ENCODE measurements at regions not wholly inside any gene's neighbourhood (a gene's known extent, or its start where the extent isn't known, plus 50 kb on each side); places are given as distances from the start of the nearest gene placed in this dataset.

DNA sequence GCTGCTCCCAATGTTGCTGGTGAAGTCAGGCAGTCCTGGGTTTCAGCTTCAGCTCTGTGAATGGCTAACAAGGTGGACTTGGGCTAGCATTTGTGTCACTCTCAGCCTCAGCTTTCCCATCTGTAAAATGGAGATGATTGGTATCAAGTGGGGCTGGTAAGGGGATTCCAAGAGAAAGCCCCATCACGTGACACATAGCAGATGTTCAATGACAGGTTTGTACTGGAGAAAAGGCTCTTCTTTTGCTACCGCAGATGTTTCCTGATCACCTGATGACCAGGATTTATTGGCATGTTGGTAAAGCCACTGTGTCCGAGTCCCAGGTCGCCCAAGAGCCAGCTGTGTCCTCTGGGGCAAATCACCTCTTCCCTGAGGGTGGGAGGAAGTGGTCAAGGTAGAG, 335.0 kb downstream of the MATN1 start:
- H3K9me3 ChIP-seq (ENCODE audit: severe bottlenecking), result no peaks in the 10 kb centered on the region
- no peaks in the 10 kb centered on the region for H3K27me3 ChIP-seq (ENCODE audit: insufficient read depth, low read depth, severe bottlenecking)
- DNase-seq, result no peak
- H3K36me3 ChIP-seq, result no peaks in the 10 kb centered on the region
- no peak overlapping the region for H3K4me3 ChIP-seq (ENCODE audit: low read depth, low read length)
- no peak overlapping the region for H3K27ac ChIP-seq
- TF ChIP-seq, protein P1, sequence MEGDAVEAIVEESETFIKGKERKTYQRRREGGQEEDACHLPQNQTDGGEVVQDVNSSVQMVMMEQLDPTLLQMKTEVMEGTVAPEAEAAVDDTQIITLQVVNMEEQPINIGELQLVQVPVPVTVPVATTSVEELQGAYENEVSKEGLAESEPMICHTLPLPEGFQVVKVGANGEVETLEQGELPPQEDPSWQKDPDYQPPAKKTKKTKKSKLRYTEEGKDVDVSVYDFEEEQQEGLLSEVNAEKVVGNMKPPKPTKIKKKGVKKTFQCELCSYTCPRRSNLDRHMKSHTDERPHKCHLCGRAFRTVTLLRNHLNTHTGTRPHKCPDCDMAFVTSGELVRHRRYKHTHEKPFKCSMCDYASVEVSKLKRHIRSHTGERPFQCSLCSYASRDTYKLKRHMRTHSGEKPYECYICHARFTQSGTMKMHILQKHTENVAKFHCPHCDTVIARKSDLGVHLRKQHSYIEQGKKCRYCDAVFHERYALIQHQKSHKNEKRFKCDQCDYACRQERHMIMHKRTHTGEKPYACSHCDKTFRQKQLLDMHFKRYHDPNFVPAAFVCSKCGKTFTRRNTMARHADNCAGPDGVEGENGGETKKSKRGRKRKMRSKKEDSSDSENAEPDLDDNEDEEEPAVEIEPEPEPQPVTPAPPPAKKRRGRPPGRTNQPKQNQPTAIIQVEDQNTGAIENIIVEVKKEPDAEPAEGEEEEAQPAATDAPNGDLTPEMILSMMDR (IDR thresholded peaks at IDR 0.05; ENCODE audit: low read depth, low read length), result no peak

DNA sequence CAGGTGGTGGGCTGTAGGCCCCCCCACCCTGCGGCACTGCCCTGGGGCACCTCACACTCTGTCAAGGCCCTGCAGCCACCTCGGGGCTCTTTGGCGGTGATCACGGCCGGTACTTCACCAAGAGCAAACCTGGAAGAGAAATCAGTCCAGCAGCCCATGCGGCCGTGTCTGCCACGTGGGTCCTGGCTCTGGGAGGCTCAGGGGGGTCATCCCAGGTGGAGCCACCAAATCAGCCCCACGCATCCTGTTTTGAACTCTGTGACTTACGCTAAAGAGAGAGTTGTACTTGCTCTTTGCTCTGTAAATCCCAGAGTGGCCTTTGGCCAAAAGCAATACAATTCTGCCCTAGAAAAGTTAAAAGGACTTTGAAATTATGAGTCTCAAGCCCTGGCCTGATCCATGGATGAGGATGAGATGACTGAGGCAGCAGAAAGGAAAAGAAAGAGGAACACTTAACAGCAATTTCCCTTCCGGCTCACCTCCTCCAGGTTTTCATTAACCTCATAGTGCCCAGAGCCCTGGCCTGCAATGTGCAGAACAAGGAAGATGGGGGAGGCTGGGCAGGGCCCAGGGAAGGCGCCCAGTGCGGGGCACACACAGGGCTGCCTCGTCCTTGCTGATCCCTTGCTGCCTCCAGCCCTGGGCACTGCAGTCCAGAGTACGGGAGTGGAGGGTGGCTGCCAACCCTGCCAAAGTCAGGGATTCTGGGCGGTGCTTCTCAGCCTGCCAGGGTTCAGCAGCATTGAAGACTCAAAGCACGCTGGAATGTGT, 337.0 kb downstream of the MATN1 start:
- no peaks in the 10 kb centered on the region for H3K36me3 ChIP-seq
- H3K4me3 ChIP-seq (ENCODE audit: low read depth, low read length), result no peak overlapping the region
- no peak overlapping the region for H3K27ac ChIP-seq
- no peaks in the 10 kb centered on the region for H3K27me3 ChIP-seq (ENCODE audit: insufficient read depth, low read depth, severe bottlenecking)
- TF ChIP-seq, protein P1 (IDR thresholded peaks at IDR 0.05; ENCODE audit: low read depth, low read length), result no peak
- no peak for DNase-seq
- H3K9me3 ChIP-seq (ENCODE audit: severe bottlenecking), result no peaks in the 10 kb centered on the region

DNA sequence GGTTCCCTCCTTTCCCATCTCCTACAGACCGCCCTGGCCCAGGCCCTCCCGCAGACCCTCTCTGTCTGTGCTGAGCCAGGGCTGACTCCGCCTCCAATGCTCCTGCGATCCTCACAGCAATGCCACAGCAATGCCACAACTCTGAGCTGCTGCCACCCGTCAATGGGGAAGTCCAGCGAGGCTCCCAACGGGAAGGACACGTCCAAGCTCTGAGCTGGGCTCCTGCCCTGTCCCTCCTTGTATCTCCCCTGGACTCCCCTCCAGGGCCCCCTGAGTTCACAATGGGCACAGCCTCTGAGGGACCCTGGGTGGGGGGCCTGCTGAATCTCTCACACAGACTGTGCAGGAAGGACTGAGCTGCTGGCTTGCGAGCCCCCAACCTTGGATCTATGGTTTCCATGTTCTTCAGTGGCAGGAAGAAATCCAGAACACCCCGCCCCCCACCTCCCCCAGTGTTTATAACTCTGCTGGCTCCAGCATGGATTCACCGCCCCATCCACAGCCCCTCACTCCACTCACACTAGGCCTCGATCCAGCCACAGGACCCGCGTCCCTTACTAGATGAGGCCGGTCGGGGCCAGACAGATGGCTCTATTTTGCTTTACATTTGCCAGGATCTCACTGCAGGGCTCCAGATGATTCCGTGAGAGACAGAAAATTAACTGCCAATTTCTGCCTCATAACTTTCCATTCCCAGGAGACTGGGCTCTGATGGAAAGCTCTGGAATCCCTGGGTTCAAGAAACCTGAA, 338.0 kb downstream of the MATN1 start:
- Histone ChIP-seq H3K27ac (no peak overlapping the region), H3K36me3 (no peaks in the 10 kb centered on the region), H3K4me3 (ENCODE audit: low read depth, low read length) (no peak overlapping the region), H3K9me3 (ENCODE audit: severe bottlenecking) (no peaks in the 10 kb centered on the region), H3K27me3 (ENCODE audit: insufficient read depth, low read depth, severe bottlenecking) (no peaks in the 10 kb centered on the region)
- TF ChIP-seq, protein P1 (IDR thresholded peaks at IDR 0.05; ENCODE audit: low read depth, low read length), result no peak
- no peak for DNase-seq

DNA sequence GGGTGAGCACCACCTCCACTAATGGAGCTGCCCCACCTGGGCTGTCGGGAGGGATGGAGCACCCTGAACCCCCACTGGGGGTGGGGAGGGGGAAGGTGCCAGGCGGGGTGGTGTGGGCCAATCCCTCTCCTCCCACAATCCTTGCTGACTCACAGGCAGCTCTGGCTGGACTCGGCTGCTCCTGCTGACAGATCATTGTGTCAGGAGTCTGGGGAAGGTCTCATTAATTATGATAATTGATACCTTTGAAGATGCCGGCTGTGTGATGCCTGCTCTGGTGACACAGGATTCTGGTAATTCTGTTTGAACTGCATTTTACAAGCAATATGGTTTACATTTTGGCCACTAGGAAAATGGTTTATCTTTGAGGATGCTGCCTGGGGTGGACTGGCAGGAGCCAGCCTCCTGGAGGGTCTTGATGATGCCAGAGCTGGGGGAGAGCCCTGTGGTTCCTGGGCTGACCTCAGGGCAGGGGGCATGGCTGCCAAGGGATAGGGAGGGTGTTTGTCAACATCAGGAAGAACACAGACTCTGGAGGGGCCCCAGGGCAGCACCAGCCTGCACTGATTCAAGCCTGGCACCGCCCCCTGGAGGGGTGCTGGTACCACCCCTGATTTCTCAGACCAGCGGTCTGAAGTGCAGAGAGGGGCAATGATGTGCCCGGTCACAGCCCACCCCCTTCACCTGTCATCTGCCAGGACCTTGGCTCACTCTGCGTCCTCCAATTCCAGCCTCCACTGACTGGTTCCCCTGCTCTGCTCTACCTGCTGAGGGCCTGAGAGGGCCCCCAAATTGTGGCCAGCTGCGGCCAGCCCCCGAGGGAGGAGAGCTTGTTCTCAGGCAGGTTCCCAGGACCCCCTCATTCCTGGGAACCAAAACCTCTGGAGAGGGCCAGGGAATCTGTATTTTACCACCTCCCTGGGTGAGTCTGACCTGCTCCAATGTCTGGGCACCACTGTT, 338.8 kb downstream of the MATN1 start:
- Histone ChIP-seq H3K27ac (no peak overlapping the region), H3K36me3 (no peaks in the 10 kb centered on the region), H3K27me3 (ENCODE audit: insufficient read depth, low read depth, severe bottlenecking) (no peaks in the 10 kb centered on the region), H3K4me3 (ENCODE audit: low read depth, low read length) (no peak overlapping the region), H3K9me3 (ENCODE audit: severe bottlenecking) (no peaks in the 10 kb centered on the region)
- no peak for DNase-seq
- TF ChIP-seq, protein P1 (IDR thresholded peaks at IDR 0.05; ENCODE audit: low read depth, low read length), result no peak

DNA sequence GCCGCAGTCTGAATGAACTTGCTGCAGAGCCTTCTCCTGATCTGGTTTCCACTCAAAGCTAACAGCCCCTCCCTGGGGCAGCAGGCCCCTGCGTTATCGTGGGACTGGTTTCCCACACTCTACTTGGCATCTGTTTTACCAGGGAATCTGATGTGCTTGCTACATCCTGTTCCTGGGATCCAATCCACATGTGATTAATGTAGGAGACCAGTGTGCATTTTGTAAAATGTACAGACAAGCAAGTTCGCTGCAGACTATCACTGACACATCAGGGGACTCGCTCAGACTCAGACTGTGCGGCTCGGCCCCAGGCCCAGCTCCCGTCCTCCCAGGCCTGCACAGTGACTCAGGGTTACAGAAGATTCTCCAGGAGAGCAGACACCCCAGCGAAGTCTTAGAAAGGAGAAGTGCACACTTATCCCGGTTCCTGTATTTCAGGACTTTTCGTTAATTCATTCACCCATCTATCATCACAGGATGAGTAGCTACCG, 340.1 kb downstream of the MATN1 start:
- Histone ChIP-seq H3K27me3 (ENCODE audit: insufficient read depth, low read depth, severe bottlenecking) (no peaks in the 10 kb centered on the region), H3K36me3 (no peaks in the 10 kb centered on the region), H3K9me3 (ENCODE audit: severe bottlenecking) (no peaks in the 10 kb centered on the region), H3K27ac (no peak overlapping the region), H3K4me3 (ENCODE audit: low read depth, low read length) (no peak overlapping the region)
- TF ChIP-seq, protein P1 (IDR thresholded peaks at IDR 0.05; ENCODE audit: low read depth, low read length), result no peak
- DNase-seq, result no peak
